ENCODE measurements at regions not wholly inside any gene's neighbourhood (a gene's known extent, or its start where the extent isn't known, plus 50 kb on each side); places are given as distances from the start of the nearest gene placed in this dataset.

DNA sequence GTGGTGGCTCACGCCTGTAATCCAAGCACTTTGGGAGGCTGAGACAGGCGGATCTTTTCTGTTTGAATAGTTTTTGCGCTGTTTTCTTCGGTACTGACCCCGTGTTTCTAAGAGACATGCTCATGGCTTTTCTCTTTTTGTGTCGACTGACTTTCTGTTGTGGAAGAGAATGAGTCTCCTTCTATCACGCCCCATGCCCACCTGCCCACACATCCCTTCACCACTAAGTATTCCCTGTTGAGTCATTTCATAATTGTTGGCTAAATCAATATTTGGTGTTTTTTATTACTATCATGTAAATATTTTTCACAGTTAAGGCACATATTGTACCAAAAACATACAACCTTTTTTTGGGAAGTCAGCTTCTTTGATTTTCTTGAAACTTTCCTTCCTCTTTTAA lies 198.8 kb upstream of the TWIST2 start:
- TF ChIP-seq, protein P1, sequence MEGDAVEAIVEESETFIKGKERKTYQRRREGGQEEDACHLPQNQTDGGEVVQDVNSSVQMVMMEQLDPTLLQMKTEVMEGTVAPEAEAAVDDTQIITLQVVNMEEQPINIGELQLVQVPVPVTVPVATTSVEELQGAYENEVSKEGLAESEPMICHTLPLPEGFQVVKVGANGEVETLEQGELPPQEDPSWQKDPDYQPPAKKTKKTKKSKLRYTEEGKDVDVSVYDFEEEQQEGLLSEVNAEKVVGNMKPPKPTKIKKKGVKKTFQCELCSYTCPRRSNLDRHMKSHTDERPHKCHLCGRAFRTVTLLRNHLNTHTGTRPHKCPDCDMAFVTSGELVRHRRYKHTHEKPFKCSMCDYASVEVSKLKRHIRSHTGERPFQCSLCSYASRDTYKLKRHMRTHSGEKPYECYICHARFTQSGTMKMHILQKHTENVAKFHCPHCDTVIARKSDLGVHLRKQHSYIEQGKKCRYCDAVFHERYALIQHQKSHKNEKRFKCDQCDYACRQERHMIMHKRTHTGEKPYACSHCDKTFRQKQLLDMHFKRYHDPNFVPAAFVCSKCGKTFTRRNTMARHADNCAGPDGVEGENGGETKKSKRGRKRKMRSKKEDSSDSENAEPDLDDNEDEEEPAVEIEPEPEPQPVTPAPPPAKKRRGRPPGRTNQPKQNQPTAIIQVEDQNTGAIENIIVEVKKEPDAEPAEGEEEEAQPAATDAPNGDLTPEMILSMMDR (IDR thresholded peaks at IDR 0.05; ENCODE audit: insufficient read depth, low read depth, low read length, missing control alignments), result no peak
- no peak for DNase-seq (ENCODE audit: low read depth)
- no peak overlapping the region for H3K4me3 ChIP-seq (ENCODE audit: low read depth, low read length)

DNA sequence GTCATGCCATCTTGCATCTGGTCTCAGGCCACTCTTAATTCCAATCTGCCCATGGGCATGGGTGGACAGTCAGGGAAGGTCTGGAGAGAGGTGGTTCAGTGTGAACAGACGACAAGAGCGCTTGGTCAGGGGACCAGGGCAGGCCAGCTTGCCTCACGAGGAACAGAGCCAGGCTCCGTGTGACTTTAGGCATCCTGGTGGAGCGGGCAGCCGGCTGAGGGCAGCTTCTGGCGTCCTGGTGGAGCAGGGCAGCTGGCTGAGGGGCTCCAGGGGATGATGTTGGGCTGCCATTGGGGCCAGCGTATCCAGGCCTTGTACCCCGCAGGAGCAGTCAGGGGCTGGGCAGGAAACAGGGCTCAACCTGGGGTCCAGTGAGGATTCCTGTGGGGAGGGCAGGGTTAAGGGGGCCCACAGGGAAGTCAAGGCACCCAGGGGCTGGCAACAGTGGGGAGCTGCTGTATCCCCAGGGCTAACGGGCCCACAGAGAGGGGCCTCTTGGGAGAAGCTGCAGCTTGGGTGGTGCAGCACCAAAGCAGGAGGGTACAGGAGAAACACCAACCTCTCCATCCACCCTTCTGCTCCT lies 197.9 kb upstream of the TWIST2 start:
- H3K4me3 ChIP-seq (ENCODE audit: low read depth, low read length), result no peak overlapping the region
- DNase-seq (ENCODE audit: low read depth), result no peak
- TF ChIP-seq, protein P1 (IDR thresholded peaks at IDR 0.05; ENCODE audit: insufficient read depth, low read depth, low read length, missing control alignments), result no peak

DNA sequence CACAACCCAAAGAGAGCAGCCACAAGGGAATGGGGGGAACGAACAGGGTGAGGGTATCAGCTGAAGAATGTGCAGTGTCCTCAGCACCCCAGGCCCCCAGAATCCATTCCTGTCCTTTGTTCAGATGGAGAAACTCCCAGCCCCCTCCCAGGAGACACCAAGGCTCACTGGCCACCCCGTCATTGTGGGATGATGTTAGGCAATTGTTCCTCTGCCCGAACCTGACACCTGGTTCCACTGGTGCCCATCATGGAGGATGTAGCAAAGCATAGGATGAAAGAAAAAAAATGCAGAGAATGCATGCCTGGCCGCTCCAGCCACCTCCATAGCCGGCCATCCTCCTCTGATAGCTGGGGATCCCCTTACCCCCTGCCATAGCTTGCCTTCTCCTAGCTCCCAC lies 197.3 kb upstream of the TWIST2 start:
- no peak overlapping the region for H3K4me3 ChIP-seq (ENCODE audit: low read depth, low read length)
- no peak for DNase-seq (ENCODE audit: low read depth)
- TF ChIP-seq, protein P1 (IDR thresholded peaks at IDR 0.05; ENCODE audit: insufficient read depth, low read depth, low read length, missing control alignments), result no peak

DNA sequence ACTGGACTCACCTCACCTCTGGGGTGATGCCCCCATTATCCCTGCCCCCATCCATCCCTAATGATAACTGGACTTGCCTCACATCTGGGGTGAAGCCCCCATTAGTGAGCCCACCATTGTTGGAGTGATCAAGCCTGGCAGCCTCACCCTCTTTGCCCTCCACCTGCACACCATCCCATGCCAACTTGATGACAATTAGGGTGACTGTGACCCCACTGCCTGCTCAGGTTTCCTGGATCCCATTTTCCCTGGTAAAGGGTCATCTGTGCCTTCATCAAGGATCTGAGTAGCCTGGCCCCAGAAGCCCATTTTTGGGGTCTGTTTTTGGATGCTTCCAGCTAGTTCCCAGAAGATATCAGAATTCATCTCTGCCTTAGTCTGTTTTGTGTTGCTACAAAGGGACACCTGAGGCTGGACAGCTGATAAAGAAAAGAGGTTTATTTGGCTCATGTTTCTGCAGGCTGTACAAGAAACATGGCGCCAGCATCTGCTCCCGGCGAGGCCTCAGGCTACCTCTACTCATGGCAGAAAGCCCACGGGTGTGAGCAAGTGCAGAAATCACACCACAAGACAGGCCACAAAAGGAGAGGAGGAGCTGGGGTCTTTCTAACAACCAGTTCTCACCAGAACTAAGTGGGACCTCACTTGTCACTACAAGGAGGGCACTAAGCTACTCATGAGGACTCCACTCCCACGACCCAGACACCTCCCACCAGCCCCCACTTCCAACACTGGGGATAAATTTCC lies 196.4 kb upstream of the TWIST2 start:
- DNase-seq (ENCODE audit: low read depth), result no peak
- no peak overlapping the region for H3K4me3 ChIP-seq (ENCODE audit: low read depth, low read length)
- TF ChIP-seq, protein P1 (IDR thresholded peaks at IDR 0.05; ENCODE audit: insufficient read depth, low read depth, low read length, missing control alignments), result no peak

DNA sequence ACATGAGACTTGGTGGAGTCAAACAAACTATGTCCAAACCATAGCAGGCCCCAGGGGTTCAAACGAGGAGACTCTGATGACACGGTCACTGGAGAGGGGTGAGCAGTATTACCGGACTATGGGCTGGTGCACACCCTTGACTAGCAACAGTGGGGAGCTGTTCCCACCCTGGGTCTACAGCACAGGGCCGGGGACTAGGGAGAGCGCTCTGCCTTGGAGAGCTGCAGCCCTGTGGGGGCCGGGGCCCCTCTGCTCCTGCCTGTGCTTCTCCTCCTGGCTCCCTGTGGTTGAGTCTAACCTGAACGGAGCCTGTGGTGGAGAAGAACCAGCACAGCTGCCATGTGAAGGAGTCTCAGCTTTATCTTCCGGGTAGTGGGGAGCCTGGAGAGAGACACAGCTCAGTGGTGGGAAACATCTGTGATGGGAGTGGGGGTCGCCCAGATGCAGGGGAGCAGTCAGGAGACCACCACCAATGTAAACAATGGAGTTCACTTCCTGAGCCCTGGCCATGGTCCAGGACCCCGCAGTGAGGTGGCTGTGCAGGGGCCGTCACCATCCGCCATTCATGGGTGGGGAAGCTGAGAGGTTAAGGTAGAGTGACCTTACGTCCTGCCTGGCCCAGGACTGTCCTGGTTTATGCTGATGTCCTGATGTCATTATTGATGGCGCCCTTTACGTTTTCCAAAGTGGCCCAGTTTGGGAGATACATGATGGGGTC lies 195.7 kb upstream of the TWIST2 start:
- no peak overlapping the region for H3K4me3 ChIP-seq (ENCODE audit: low read depth, low read length)
- no peak for DNase-seq (ENCODE audit: low read depth)
- TF ChIP-seq, protein P1 (IDR thresholded peaks at IDR 0.05; ENCODE audit: insufficient read depth, low read depth, low read length, missing control alignments), result no peak

DNA sequence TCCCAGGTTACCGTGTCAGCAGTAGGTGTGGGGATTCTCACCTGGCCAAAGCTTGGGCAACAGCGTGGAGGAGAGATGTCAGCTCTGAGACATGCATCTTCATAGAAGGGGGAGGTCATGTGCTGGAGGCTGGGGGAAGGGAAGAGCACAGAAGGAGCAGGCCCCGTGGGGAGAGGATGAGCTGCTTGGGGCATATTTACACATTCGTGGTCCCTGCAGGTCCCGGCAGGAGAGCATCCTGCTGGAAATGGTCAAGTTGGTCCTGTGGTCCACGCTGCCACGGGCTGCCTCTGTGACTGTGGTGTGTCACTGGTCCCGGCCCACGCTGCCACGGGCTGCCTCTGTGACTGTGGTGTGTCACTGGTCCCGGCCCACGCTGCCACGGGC lies 195.1 kb upstream of the TWIST2 start:
- TF ChIP-seq, protein P1 (IDR thresholded peaks at IDR 0.05; ENCODE audit: insufficient read depth, low read depth, low read length, missing control alignments), result no peak
- DNase-seq (ENCODE audit: low read depth), result no peak
- no peak overlapping the region for H3K4me3 ChIP-seq (ENCODE audit: low read depth, low read length)
